ENCODE measurements at regions not wholly inside any gene's neighbourhood (a gene's known extent, or its start where the extent isn't known, plus 50 kb on each side); places are given as distances from the start of the nearest gene placed in this dataset.

GRCh38 chr4:44086753-44087152, 361.9 kb downstream of the KCTD8 start:
- no peak overlapping the region for H3K4me3 ChIP-seq (ENCODE audit: low read length)
- no peak overlapping the region for H3K27ac Mint-ChIP-seq
- no peaks in the 10 kb centered on the region for H3K36me3 Mint-ChIP-seq (ENCODE audit: low read depth)
- no peak for TF ChIP-seq CTCF (conservative IDR thresholded peaks at IDR 0.05)
- H3K27me3 Mint-ChIP-seq (ENCODE audit: insufficient read depth) = no peaks in the 10 kb centered on the region
- peaks cover 13% of the 10 kb centered on the region for H3K4me1 Mint-ChIP-seq
- no peak overlapping the region for H3K9ac ChIP-seq (ENCODE audit: extremely low read depth, low read length, poor library complexity, severe bottlenecking)
- peaks cover 19% of the 10 kb centered on the region for H3K9me3 ChIP-seq (ENCODE audit: control insufficient read depth, low read length)
- peaks cover 7% of the 10 kb centered on the region for H3K9me3 Mint-ChIP-seq
- DNase-seq = no peak
- H3K27me3 ChIP-seq (ENCODE audit: control insufficient read depth, insufficient read depth, low read length, poor library complexity, severe bottlenecking) = no peaks in the 10 kb centered on the region
- no peak overlapping the region for H3K27ac ChIP-seq (ENCODE audit: low read depth, low read length)
- H3K4me1 ChIP-seq (ENCODE audit: control insufficient read depth, insufficient read depth, low read length) = peaks cover 7% of the 10 kb centered on the region
- no peaks in the 10 kb centered on the region for H3K36me3 ChIP-seq (ENCODE audit: control insufficient read depth, insufficient read depth, low read length)
- no peak overlapping the region for H3K4me3 Mint-ChIP-seq

GRCh38 chr4:44093390-44093789, 355.2 kb downstream of the KCTD8 start:
- H3K36me3 ChIP-seq (ENCODE audit: control insufficient read depth, insufficient read depth, low read length) = no peaks in the 10 kb centered on the region
- no peaks in the 10 kb centered on the region for H3K27me3 ChIP-seq (ENCODE audit: control insufficient read depth, insufficient read depth, low read length, poor library complexity, severe bottlenecking)
- H3K4me3 ChIP-seq (ENCODE audit: low read length) = no peak overlapping the region
- H3K9me3 ChIP-seq (ENCODE audit: control insufficient read depth, low read length) = no peaks in the 10 kb centered on the region
- Mint-ChIP-seq H3K36me3 (ENCODE audit: low read depth) (no peaks in the 10 kb centered on the region), H3K4me3 (no peak overlapping the region), H3K27ac (no peak overlapping the region), H3K27me3 (ENCODE audit: insufficient read depth) (no peaks in the 10 kb centered on the region), H3K9me3 (no peaks in the 10 kb centered on the region), H3K4me1 (peaks cover 9% of the 10 kb centered on the region)
- H3K4me1 ChIP-seq (ENCODE audit: control insufficient read depth, insufficient read depth, low read length) = peaks cover 14% of the 10 kb centered on the region
- no peak overlapping the region for H3K27ac ChIP-seq (ENCODE audit: low read depth, low read length)
- no peak for TF ChIP-seq CTCF (conservative IDR thresholded peaks at IDR 0.05)
- no peak for DNase-seq
- no peak overlapping the region for H3K9ac ChIP-seq (ENCODE audit: extremely low read depth, low read length, poor library complexity, severe bottlenecking)

- H3K27ac ChIP-seq (ENCODE audit: low read depth, low read length) = no peak overlapping the region
- H3K36me3 ChIP-seq (ENCODE audit: control insufficient read depth, insufficient read depth, low read length) = no peaks in the 10 kb centered on the region
- no peaks in the 10 kb centered on the region for H3K27me3 Mint-ChIP-seq (ENCODE audit: insufficient read depth)
- H3K4me3 ChIP-seq (ENCODE audit: low read length) = no peak overlapping the region
- no peaks in the 10 kb centered on the region for H3K27me3 ChIP-seq (ENCODE audit: control insufficient read depth, insufficient read depth, low read length, poor library complexity, severe bottlenecking)
- no peak overlapping the region for H3K4me3 Mint-ChIP-seq
- H3K36me3 Mint-ChIP-seq (ENCODE audit: low read depth) = peaks cover 2% of the 10 kb centered on the region
- no peak overlapping the region for H3K27ac Mint-ChIP-seq
- no peak for TF ChIP-seq CTCF (conservative IDR thresholded peaks at IDR 0.05)
- H3K4me1 Mint-ChIP-seq = peaks cover 2% of the 10 kb centered on the region
- H3K9ac ChIP-seq (ENCODE audit: extremely low read depth, low read length, poor library complexity, severe bottlenecking) = no peak overlapping the region
- H3K4me1 ChIP-seq (ENCODE audit: control insufficient read depth, insufficient read depth, low read length) = no peaks in the 10 kb centered on the region
- 94 to 100% methylated on average over 3 to 7 of the region's 7 CpGs for WGBS, 2 experiments (ENCODE audit: insufficient coverage in 1 of 2, insufficient read length in 1 of 2)
- H3K9me3 ChIP-seq (ENCODE audit: control insufficient read depth, low read length) = peaks cover 8% of the 10 kb centered on the region
- DNase-seq = no peak
- H3K9me3 Mint-ChIP-seq = peaks cover 12% of the 10 kb centered on the region
These were observed 349.6 kb downstream of the KCTD8 start for GRCh38 chr4:44098973-44099372.

All from endodermal cell (in vitro differentiated cells).